ENCODE measurements at regions not wholly inside any gene's neighbourhood (a gene's known extent, or its start where the extent isn't known, plus 50 kb on each side); places are given as distances from the start of the nearest gene placed in this dataset.

GRCh38 chr1:25140073-25140797 is 92.1 kb downstream of the SYF2 start:
- H3K4me3 ChIP-seq (ENCODE audit: low read depth, low read length): no peak overlapping the region
- no peak for TF ChIP-seq CTCF (IDR thresholded peaks at IDR 0.05; ENCODE audit: low read depth, low read length)

GRCh38 chr1:25137521-25138395 is 94.5 kb downstream of the SYF2 start:
- TF ChIP-seq CTCF (IDR thresholded peaks at IDR 0.05; ENCODE audit: low read depth, low read length): no peak

GRCh38 chr1:25137106-25137505 is 95.2 kb downstream of the SYF2 start:
- no peak for TF ChIP-seq CTCF (IDR thresholded peaks at IDR 0.05; ENCODE audit: low read depth, low read length)
- no peak overlapping the region for H3K4me3 ChIP-seq (ENCODE audit: low read depth, low read length)

More at GRCh38 chr1:25137521-25138395, 94.5 kb downstream of the SYF2 start:
- no peak overlapping the region for H3K4me3 ChIP-seq (ENCODE audit: low read depth, low read length)

- TF ChIP-seq CTCF (IDR thresholded peaks at IDR 0.05; ENCODE audit: low read depth, low read length): no peak
- no peak overlapping the region for H3K4me3 ChIP-seq (ENCODE audit: low read depth, low read length)
Measured at GRCh38 chr1:25135909-25136308, 96.4 kb downstream of the SYF2 start.

GRCh38 chr1:25134801-25135461 is 97.4 kb downstream of the SYF2 start:
- H3K4me3 ChIP-seq (ENCODE audit: low read depth, low read length): no peak overlapping the region
- no peak for TF ChIP-seq CTCF (IDR thresholded peaks at IDR 0.05; ENCODE audit: low read depth, low read length)

GRCh38 chr1:25134307-25134706 is 98.0 kb downstream of the SYF2 start:
- no peak overlapping the region for H3K4me3 ChIP-seq (ENCODE audit: low read depth, low read length)
- no peak for TF ChIP-seq CTCF (IDR thresholded peaks at IDR 0.05; ENCODE audit: low read depth, low read length)

Measured in WI38 (cell line).